Superior temporal gyrus (tissue), 1 donor: ENCODE measurements at regions not wholly inside any gene's neighbourhood (a gene's known extent, or its start where the extent isn't known, plus 50 kb on each side); places are given as distances from the start of the nearest gene placed in this dataset.

Experiments
- DNase-seq: peaks from one replicate; pipeline ENCODE4 v3.0.0-alpha.2; 2016; ENCODE audit errors: extremely low spot score

- DNase-seq, result no peak
Observed at GRCh38 chr18:75158465-75159237, 50.3 kb downstream of the PTGR3 start.

- no peak for DNase-seq
Observed at GRCh38 chr18:75157851-75158250, 51.1 kb downstream of the PTGR3 start.

GRCh38 chr18:75157381-75157780 is 51.6 kb downstream of the PTGR3 start:
- DNase-seq, result no peak

- no peak for DNase-seq
Observed at GRCh38 chr18:75156831-75157230, 52.1 kb downstream of the PTGR3 start.

- DNase-seq, result no peak
Observed at GRCh38 chr18:75156139-75156750, 52.7 kb downstream of the PTGR3 start.

- no peak for DNase-seq
Observed at GRCh38 chr18:75154997-75155396, 53.9 kb downstream of the PTGR3 start.

- DNase-seq, result no peak
Observed at GRCh38 chr18:75154259-75154658, 54.7 kb downstream of the PTGR3 start.

- DNase-seq, result no peak
Observed at GRCh38 chr18:75143851-75144250, 65.1 kb downstream of the PTGR3 start.

GRCh38 chr18:75142677-75143076 is 66.3 kb downstream of the PTGR3 start:
- no peak for DNase-seq

GRCh38 chr18:75141734-75142133 is 67.2 kb downstream of the PTGR3 start:
- no peak for DNase-seq

- DNase-seq, result no peak
Observed at GRCh38 chr18:75141166-75141565, 67.8 kb downstream of the PTGR3 start.

GRCh38 chr18:75140296-75140695 is 68.6 kb downstream of the PTGR3 start:
- DNase-seq, result no peak

GRCh38 chr18:75139226-75139911 is 69.6 kb downstream of the PTGR3 start:
- DNase-seq, result no peak

- no peak for DNase-seq
Observed at GRCh38 chr18:75137346-75137877, 71.5 kb downstream of the PTGR3 start.

GRCh38 chr18:75135158-75135725 is 73.7 kb downstream of the PTGR3 start:
- no peak for DNase-seq

- no peak for DNase-seq
Observed at GRCh38 chr18:75134611-75134975, 74.3 kb downstream of the PTGR3 start.

- DNase-seq, result no peak
Observed at GRCh38 chr18:75133721-75134610, 75.0 kb downstream of the PTGR3 start.

GRCh38 chr18:75132931-75133525 is 75.9 kb downstream of the PTGR3 start:
- DNase-seq, result no peak

- DNase-seq, result peak; percentile 16
Observed at GRCh38 chr18:75132098-75132870, 76.7 kb downstream of the PTGR3 start.

- no peak for DNase-seq
Observed at GRCh38 chr18:75131381-75132000, 77.4 kb downstream of the PTGR3 start.
